ENCODE measurements at regions not wholly inside any gene's neighbourhood (a gene's known extent, or its start where the extent isn't known, plus 50 kb on each side); places are given as distances from the start of the nearest gene placed in this dataset.

DNA sequence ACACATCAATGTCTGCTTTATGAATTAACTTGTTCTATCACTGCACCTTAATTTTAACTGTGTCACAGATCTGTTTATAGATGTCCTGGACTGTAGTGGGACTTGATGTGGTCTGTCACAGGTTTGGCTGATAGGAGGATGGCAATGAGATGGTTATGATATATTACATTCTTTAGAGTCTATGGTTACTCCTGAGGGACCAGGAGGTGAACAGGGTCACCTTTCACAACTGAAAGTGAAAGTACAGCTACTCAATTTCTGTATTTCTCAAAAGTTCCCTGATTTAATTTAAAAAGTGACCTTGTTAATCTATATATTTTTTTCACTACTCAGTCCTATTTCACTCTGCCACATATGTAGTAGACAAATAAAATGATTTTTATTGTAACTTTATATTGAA lies 1284.1 kb upstream of the GYPC start:
- TF ChIP-seq, protein P1, sequence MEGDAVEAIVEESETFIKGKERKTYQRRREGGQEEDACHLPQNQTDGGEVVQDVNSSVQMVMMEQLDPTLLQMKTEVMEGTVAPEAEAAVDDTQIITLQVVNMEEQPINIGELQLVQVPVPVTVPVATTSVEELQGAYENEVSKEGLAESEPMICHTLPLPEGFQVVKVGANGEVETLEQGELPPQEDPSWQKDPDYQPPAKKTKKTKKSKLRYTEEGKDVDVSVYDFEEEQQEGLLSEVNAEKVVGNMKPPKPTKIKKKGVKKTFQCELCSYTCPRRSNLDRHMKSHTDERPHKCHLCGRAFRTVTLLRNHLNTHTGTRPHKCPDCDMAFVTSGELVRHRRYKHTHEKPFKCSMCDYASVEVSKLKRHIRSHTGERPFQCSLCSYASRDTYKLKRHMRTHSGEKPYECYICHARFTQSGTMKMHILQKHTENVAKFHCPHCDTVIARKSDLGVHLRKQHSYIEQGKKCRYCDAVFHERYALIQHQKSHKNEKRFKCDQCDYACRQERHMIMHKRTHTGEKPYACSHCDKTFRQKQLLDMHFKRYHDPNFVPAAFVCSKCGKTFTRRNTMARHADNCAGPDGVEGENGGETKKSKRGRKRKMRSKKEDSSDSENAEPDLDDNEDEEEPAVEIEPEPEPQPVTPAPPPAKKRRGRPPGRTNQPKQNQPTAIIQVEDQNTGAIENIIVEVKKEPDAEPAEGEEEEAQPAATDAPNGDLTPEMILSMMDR (IDR thresholded peaks at IDR 0.05; ENCODE audit: control insufficient read depth, extremely low read depth, insufficient read depth) = no peak
- H3K4me3 ChIP-seq (ENCODE audit: low read depth, low read length) = no peak overlapping the region
- DNase-seq (ENCODE audit: low read depth) = no peak

DNA sequence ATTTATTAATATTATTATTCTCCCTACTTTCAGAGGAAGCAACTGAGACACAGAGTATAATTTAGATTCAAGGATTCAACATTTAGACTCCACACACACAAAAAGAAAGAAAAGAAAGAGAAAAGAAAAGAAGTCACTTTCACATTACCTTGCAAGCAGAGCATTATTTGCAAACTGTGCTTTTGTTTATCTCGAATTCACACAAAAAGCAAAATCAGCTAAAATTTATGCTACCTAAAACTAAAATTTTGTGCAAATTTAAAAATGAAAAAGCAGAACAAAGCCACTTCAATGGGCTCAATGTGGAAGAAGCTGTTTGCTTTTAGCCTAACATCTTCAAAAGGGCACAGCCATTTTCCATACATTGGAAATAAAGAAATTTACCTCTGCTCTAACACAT lies 1282.7 kb upstream of the GYPC start:
- no peak overlapping the region for H3K4me3 ChIP-seq (ENCODE audit: low read depth, low read length)
- TF ChIP-seq, protein P1 (IDR thresholded peaks at IDR 0.05; ENCODE audit: control insufficient read depth, extremely low read depth, insufficient read depth) = no peak
- no peak for DNase-seq (ENCODE audit: low read depth)

DNA sequence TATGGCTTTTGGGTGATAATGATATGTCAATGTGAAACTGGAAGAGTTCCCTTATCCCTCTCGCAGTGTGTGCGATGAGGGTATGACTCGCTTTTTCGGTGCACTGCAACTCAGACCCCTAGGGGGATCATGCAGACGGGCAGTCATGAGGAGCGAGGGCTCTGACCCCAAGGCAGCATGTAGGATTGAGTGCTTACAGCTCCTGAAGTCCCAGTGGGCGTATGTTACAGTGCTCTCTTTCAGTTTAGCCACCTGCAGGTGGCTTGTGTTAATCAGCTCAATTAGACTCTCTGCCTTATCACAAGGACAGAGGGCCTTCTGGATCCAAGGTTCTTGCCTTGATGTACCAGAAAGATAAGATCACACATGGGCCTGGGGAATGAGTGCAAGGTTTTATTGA lies 1269.9 kb upstream of the GYPC start:
- no peak for DNase-seq (ENCODE audit: low read depth)
- TF ChIP-seq, protein P1 (IDR thresholded peaks at IDR 0.05; ENCODE audit: control insufficient read depth, extremely low read depth, insufficient read depth) = no peak
- no peak overlapping the region for H3K4me3 ChIP-seq (ENCODE audit: low read depth, low read length)

DNA sequence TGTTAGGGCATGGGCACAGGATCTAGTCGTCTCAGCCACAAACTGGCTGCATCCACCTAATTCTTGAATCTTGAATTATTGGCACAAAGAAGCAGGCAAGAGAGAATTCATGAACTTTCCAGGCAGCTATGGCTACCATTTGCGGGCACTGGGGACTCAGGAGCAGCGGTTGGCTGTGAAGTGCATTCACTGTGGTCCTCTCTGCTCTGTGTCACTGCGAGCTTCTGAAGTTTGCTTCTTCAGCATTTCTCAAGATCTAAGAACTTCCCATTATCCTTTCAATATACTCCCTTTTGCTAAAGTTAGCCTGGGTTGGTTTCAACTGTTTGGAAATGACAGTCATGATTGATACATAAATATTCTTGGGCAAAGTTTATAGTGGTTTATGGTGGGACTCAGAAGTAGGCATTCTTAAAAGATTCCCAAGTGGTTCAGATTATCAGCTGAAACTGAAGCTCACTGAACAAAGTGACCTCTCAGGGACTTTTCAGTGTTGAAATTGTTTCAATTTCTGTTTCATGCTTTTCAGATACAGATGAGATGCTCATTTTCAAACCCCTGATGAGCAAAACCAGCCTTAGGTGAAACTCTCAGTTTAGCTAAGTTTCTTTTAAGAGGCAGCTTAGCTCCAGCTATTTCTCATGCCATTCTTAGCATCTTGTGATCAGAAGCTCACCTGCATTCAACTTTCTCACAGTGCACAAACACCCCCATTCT lies 1258.3 kb upstream of the GYPC start:
- TF ChIP-seq, protein P1 (IDR thresholded peaks at IDR 0.05; ENCODE audit: control insufficient read depth, extremely low read depth, insufficient read depth) = no peak
- no peak overlapping the region for H3K4me3 ChIP-seq (ENCODE audit: low read depth, low read length)

DNA sequence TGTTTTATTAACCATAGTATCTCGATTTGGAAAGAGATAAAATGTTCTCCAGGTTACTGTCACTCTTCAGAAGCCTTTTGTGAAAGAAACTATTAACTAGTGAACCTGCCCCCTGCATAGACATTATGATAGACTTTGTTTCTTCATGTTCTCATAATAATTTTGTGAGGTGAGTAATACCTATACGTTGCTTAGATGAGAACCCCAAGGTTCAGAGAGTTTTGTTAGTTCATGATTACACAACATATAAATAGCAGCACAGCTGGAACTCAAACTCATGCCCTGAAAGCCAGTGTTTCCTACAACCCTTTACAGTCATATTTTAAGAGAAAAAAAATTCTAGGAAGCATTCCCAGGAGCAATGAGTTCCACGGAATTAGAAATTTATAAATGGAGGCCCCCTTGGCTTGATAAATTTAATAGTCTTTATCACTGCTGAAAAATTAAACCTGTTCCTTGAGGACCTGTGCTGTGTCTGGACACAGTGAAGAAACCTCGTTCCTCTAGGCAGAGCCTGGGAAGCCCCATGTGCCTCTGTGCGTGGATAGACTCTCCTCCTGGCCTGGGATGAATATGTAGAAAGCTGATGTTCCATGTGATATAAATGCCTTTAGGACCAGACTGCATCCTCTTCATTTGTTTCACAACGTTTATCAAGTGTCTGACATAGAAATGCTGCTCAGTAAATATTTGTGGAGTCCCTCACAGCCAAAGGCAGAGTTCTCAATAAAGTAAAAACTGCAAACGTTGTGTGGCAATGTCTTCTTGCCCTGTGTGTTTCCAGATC lies 1257.0 kb upstream of the GYPC start:
- TF ChIP-seq, protein P1 (IDR thresholded peaks at IDR 0.05; ENCODE audit: control insufficient read depth, extremely low read depth, insufficient read depth) = no peak
- DNase-seq (ENCODE audit: low read depth) = no peak

More for the DNA sequence above, 1258.3 kb upstream of the GYPC start:
- no peak for DNase-seq (ENCODE audit: low read depth)

DNA sequence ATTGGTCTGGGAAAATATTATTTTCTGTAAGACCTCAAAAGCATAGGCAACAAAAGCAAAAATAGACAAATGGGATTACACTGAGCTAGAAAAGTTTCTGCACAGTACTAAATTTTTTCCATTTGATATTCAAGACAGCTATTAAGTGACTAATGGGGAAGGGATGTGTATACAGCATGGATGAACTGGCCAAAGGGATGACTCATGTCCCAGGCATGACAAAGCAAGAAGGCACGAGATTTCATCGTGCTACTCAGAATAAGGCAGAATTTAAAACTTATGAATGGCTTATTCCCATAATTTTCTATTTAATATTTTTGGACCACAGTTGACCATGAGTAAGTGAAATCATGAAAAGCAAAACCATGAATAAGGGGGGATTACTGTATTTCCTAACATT lies 1250.1 kb upstream of the GYPC start:
- no peak for DNase-seq (ENCODE audit: low read depth)
- H3K4me3 ChIP-seq (ENCODE audit: low read depth, low read length) = no peak overlapping the region
- TF ChIP-seq, protein P1 (IDR thresholded peaks at IDR 0.05; ENCODE audit: control insufficient read depth, extremely low read depth, insufficient read depth) = no peak

More for the DNA sequence above, 1257.0 kb upstream of the GYPC start:
- no peak overlapping the region for H3K4me3 ChIP-seq (ENCODE audit: low read depth, low read length)
